ENCODE measurements at regions not wholly inside any gene's neighbourhood (a gene's known extent, or its start where the extent isn't known, plus 50 kb on each side); places are given as distances from the start of the nearest gene placed in this dataset.

DNA sequence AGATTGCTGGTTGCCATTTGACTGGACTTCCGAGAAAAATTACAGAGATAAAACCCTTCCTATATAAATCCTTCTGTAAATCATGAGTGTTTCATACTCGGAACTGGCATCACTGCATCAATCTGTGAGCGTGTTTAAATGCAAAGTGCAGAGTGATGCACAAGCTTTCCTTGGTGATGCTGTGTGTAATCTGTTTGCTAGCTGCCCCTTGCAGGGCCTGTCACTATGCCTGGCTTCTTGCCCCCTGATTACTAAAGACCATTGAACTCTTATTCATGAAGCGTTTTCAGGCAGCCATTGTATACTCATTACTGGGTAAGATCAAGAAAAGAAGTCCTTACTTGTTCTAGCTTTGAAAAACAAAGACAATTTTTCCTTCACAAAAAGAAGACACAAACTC, 266.9 kb upstream of the FANCL start:
- no peak overlapping the region for H3K4me3 ChIP-seq
- no peak for DNase-seq (ENCODE audit: low spot score in 2 of 2)
- no peaks in the 10 kb centered on the region for H3K27me3 ChIP-seq
- H3K27ac ChIP-seq, result no peak overlapping the region
- no peaks in the 10 kb centered on the region for H3K9me3 ChIP-seq
- no peak for TF ChIP-seq POLR2A (IDR thresholded peaks at IDR 0.05)
- TF ChIP-seq POLR2AphosphoS5 (IDR thresholded peaks at IDR 0.05), result no peak
- TF ChIP-seq, protein P1, sequence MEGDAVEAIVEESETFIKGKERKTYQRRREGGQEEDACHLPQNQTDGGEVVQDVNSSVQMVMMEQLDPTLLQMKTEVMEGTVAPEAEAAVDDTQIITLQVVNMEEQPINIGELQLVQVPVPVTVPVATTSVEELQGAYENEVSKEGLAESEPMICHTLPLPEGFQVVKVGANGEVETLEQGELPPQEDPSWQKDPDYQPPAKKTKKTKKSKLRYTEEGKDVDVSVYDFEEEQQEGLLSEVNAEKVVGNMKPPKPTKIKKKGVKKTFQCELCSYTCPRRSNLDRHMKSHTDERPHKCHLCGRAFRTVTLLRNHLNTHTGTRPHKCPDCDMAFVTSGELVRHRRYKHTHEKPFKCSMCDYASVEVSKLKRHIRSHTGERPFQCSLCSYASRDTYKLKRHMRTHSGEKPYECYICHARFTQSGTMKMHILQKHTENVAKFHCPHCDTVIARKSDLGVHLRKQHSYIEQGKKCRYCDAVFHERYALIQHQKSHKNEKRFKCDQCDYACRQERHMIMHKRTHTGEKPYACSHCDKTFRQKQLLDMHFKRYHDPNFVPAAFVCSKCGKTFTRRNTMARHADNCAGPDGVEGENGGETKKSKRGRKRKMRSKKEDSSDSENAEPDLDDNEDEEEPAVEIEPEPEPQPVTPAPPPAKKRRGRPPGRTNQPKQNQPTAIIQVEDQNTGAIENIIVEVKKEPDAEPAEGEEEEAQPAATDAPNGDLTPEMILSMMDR (IDR thresholded peaks at IDR 0.05), result no peak
- H3K4me1 ChIP-seq, result no peaks in the 10 kb centered on the region
- intact Hi-C loops (cut with DNase I; ENCODE audit: low total_unique reads), result no loop called here
- no peaks in the 10 kb centered on the region for H3K36me3 ChIP-seq

DNA sequence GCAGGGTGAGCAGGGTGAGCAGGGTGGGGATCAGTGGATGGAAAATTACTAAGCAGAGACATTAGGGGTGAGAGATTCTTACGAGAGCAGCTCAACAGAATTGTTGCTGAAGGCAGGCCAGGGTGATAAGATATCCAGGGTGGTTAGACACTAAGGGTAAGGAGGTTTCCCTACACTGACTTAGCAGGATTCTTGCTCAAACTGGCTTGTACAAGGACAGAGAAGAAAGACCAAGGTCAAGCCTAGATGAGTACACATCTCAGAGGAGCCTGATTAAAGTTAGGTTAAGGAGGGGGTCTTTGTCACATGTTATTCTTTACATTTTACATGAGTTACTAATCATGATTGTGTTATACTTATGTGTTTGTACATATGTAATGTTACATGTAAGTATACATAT, 262.8 kb upstream of the FANCL start:
- TF ChIP-seq, protein P1 (IDR thresholded peaks at IDR 0.05), result no peak
- TF ChIP-seq POLR2A (IDR thresholded peaks at IDR 0.05), result no peak
- TF ChIP-seq POLR2AphosphoS5 (IDR thresholded peaks at IDR 0.05), result no peak
- H3K27me3 ChIP-seq, result no peaks in the 10 kb centered on the region
- H3K36me3 ChIP-seq, result no peaks in the 10 kb centered on the region
- H3K4me1 ChIP-seq, result no peaks in the 10 kb centered on the region
- H3K9me3 ChIP-seq, result no peaks in the 10 kb centered on the region
- no peak overlapping the region for H3K27ac ChIP-seq
- intact Hi-C loops (cut with DNase I; ENCODE audit: low total_unique reads), result no loop called here
- DNase-seq (ENCODE audit: low spot score in 2 of 2), result no peak
- no peak overlapping the region for H3K4me3 ChIP-seq

DNA sequence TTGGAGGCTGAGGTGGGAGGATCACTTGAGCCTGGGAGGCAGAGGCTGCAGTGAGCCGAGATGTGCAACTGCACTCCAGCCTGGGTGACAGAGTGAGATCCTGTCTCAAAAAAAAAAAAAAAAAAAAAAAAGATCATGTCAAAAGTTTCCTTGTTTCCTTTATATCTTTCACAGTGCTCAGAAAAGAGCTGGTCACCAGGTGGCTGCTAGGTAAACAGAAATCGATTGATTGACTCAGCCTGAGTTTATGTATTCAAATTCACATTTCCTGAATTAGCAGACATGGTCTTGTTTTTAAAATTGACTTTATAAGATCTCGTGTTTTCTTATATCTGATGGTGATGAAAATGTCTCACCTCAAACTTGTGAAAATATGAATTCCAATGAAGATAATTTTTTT, 261.8 kb upstream of the FANCL start:
- no peaks in the 10 kb centered on the region for H3K36me3 ChIP-seq
- H3K4me1 ChIP-seq, result no peaks in the 10 kb centered on the region
- H3K4me3 ChIP-seq, result no peak overlapping the region
- H3K9me3 ChIP-seq, result no peaks in the 10 kb centered on the region
- no peaks in the 10 kb centered on the region for H3K27me3 ChIP-seq
- intact Hi-C loops (cut with DNase I; ENCODE audit: low total_unique reads), result no loop called here
- TF ChIP-seq, protein P1 (IDR thresholded peaks at IDR 0.05), result no peak
- no peak for TF ChIP-seq POLR2AphosphoS5 (IDR thresholded peaks at IDR 0.05)
- no peak for TF ChIP-seq POLR2A (IDR thresholded peaks at IDR 0.05)
- H3K27ac ChIP-seq, result no peak overlapping the region
- DNase-seq (ENCODE audit: low spot score in 2 of 2), result no peak

DNA sequence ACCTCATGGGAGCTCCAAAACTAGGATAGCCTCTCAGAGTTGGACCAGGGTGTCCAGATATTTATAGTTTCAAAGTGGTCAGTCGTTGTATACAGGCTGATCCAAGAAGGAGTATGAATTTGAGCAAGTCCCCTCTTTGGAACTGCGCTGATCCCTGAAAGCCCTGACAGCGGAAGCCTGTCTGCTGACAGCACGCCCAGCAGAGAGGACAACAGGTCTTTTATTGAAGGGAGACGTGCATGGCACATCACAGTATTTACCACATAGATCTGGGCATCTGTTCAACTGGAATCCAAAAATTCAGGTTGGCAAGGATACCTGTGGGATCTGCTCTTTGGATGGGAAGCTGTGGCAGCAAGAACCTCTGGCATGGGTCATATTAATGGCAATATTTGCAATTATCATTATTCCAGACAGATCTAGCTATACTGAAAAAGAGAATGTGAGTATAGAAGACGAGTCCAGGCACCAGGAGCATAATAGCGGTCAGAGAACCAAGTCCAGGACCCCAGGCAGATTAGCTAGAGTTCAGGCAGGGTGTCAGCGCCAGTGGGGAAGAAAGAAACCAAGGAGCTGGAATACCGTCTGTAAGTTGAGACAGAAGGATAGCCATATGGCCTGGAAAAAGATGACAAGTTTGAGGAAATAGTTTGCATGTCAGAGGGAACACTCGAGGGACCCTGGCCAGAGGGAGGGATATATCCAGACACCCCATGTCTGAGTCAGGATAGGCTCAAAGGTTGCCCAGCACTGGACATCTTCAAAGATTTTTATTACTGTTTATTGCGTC, 260.4 kb upstream of the FANCL start:
- Histone ChIP-seq H3K27ac (no peak overlapping the region), H3K27me3 (no peaks in the 10 kb centered on the region), H3K36me3 (no peaks in the 10 kb centered on the region), H3K4me1 (no peaks in the 10 kb centered on the region), H3K4me3 (no peak overlapping the region), H3K9me3 (no peaks in the 10 kb centered on the region)
- TF ChIP-seq POLR2A (IDR thresholded peaks at IDR 0.05) (no peak), POLR2AphosphoS5 (IDR thresholded peaks at IDR 0.05) (no peak)
- TF ChIP-seq, protein P1 (IDR thresholded peaks at IDR 0.05), result no peak
- intact Hi-C loops (cut with DNase I; ENCODE audit: low total_unique reads), result no loop called here
- no peak for DNase-seq (ENCODE audit: low spot score in 2 of 2)

DNA sequence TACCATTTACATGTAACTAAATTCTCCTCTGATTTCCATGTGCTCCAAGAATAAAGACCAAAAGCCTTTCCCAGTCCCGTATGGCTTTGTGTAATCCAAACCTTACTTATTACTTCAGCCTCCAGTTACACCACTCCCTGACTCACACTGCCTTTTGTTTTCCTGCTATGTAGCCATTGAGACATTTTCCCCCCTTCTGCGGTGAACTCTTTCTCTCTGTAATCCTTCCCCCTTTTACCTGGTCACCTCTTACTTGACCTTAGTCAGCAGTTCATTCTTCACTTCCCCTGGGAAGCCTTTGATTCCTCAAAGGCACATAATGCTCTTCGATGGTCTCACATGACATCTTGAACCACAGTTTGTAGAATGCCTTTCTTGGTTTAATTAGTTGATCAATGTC, 256.0 kb upstream of the FANCL start:
- intact Hi-C loops (cut with DNase I; ENCODE audit: low total_unique reads), result no loop called here
- Histone ChIP-seq H3K4me1 (no peaks in the 10 kb centered on the region), H3K9me3 (no peaks in the 10 kb centered on the region), H3K4me3 (no peak overlapping the region), H3K36me3 (no peaks in the 10 kb centered on the region), H3K27ac (no peak overlapping the region), H3K27me3 (no peaks in the 10 kb centered on the region)
- DNase-seq (ENCODE audit: low spot score in 2 of 2), result no peak
- TF ChIP-seq, protein P1 (IDR thresholded peaks at IDR 0.05), result no peak
- TF ChIP-seq POLR2A (IDR thresholded peaks at IDR 0.05) (no peak), POLR2AphosphoS5 (IDR thresholded peaks at IDR 0.05) (no peak)
